ENCODE measurements at regions not wholly inside any gene's neighbourhood (a gene's known extent, or its start where the extent isn't known, plus 50 kb on each side); places are given as distances from the start of the nearest gene placed in this dataset.

- TF ChIP-seq POLR2AphosphoS5 (IDR thresholded peaks at IDR 0.05; ENCODE audit: insufficient read depth, low read depth, low read length): no peak
- TF ChIP-seq, protein P1, sequence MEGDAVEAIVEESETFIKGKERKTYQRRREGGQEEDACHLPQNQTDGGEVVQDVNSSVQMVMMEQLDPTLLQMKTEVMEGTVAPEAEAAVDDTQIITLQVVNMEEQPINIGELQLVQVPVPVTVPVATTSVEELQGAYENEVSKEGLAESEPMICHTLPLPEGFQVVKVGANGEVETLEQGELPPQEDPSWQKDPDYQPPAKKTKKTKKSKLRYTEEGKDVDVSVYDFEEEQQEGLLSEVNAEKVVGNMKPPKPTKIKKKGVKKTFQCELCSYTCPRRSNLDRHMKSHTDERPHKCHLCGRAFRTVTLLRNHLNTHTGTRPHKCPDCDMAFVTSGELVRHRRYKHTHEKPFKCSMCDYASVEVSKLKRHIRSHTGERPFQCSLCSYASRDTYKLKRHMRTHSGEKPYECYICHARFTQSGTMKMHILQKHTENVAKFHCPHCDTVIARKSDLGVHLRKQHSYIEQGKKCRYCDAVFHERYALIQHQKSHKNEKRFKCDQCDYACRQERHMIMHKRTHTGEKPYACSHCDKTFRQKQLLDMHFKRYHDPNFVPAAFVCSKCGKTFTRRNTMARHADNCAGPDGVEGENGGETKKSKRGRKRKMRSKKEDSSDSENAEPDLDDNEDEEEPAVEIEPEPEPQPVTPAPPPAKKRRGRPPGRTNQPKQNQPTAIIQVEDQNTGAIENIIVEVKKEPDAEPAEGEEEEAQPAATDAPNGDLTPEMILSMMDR (IDR thresholded peaks at IDR 0.05; ENCODE audit: extremely low read depth in 1 of 2, insufficient read depth in 1 of 2, low read depth in 1 of 2, low read length in 2 of 2): no peak
- TF ChIP-seq POLR2A (IDR thresholded peaks at IDR 0.05; ENCODE audit: low read depth, low read length): no peak
- TF ChIP-seq FOS (IDR thresholded peaks at IDR 0.05; ENCODE audit: borderline replicate concordance, insufficient read depth, low read length): no peak
- no peak for TF ChIP-seq EZH2 (IDR thresholded peaks at IDR 0.05; ENCODE audit: borderline replicate concordance, low read depth, low read length, severe bottlenecking)
- no peak for TF ChIP-seq MAX (IDR thresholded peaks at IDR 0.05; ENCODE audit: insufficient read depth, insufficient read length)
Observed at GRCh38 chr13:70864731-70865130, 756.5 kb upstream of the KLHL1 start.
